ENCODE measurements at regions not wholly inside any gene's neighbourhood (a gene's known extent, or its start where the extent isn't known, plus 50 kb on each side); places are given as distances from the start of the nearest gene placed in this dataset.

DNA sequence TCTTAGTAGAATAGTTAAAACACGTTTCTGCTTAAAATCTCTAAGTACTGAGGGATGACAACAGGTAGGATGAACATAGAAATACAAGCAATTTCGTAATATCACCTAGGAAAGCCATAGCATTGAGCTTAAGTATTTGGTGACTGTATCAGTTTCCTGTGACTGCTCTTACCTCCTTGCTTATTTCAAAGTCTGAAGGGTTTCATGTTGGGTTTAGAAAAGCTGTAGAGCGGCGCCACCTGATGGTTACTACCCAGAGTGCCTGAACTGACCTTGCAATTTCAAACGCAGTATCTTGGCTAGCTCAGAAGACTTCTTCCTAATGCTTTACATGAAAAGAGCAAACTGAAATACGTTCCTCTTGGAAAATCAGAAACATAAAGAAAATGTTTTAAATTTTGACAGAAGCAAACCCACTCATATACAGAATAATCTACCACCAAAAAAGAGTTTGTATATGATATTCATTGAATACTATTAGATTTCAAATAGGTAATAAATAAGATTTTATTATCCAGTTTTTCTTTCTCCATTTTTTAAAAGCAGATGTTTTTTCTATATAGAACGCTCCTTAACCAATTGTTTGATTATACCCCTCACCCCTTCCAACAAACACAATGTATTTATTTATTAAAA is 82.3 kb upstream of the RIPOR2 start:
- TF ChIP-seq POLR2AphosphoS5 (IDR thresholded peaks at IDR 0.05) = peak in 1 of 3 donors; percentile 15
- TF ChIP-seq, protein P1, sequence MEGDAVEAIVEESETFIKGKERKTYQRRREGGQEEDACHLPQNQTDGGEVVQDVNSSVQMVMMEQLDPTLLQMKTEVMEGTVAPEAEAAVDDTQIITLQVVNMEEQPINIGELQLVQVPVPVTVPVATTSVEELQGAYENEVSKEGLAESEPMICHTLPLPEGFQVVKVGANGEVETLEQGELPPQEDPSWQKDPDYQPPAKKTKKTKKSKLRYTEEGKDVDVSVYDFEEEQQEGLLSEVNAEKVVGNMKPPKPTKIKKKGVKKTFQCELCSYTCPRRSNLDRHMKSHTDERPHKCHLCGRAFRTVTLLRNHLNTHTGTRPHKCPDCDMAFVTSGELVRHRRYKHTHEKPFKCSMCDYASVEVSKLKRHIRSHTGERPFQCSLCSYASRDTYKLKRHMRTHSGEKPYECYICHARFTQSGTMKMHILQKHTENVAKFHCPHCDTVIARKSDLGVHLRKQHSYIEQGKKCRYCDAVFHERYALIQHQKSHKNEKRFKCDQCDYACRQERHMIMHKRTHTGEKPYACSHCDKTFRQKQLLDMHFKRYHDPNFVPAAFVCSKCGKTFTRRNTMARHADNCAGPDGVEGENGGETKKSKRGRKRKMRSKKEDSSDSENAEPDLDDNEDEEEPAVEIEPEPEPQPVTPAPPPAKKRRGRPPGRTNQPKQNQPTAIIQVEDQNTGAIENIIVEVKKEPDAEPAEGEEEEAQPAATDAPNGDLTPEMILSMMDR (IDR thresholded peaks at IDR 0.05) = peak in 4 of 7 experiments; percentile 39 to 73 (median 62)
